ENCODE measurements at regions not wholly inside any gene's neighbourhood (a gene's known extent, or its start where the extent isn't known, plus 50 kb on each side); places are given as distances from the start of the nearest gene placed in this dataset.
"Not testable (repeated sequence)": the region's sequence is repeated elsewhere in the genome, so short reads cannot be mapped to it uniquely, and the experiment has no call there.

DNA sequence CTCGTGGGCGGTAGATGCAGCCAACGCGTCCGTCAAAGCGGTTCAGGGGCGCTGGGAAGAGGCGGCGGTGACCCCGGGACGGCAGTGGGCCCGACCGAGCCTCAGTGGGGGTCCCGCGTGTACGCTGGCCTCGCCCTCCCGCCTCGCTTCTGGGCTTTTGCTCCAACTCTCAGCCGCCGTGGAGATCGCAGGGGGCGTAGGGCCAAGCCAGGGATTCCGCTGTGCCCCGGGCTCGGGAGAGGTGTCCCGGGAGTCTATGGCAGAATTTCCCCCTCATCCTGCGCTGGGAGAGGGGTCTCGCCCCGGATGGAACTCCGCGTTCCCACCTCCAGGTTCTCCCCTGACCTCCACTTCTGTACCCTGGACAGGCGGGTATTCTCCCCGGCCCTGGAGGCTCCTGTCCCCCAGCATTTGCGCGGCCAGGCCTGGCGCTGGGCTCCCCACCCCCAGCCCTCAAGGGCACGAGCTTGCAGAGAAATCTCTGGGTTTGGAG lies 131.9 kb downstream of the MRPL36 start:
- no peak for DNase-seq (ENCODE audit: low read depth)

DNA sequence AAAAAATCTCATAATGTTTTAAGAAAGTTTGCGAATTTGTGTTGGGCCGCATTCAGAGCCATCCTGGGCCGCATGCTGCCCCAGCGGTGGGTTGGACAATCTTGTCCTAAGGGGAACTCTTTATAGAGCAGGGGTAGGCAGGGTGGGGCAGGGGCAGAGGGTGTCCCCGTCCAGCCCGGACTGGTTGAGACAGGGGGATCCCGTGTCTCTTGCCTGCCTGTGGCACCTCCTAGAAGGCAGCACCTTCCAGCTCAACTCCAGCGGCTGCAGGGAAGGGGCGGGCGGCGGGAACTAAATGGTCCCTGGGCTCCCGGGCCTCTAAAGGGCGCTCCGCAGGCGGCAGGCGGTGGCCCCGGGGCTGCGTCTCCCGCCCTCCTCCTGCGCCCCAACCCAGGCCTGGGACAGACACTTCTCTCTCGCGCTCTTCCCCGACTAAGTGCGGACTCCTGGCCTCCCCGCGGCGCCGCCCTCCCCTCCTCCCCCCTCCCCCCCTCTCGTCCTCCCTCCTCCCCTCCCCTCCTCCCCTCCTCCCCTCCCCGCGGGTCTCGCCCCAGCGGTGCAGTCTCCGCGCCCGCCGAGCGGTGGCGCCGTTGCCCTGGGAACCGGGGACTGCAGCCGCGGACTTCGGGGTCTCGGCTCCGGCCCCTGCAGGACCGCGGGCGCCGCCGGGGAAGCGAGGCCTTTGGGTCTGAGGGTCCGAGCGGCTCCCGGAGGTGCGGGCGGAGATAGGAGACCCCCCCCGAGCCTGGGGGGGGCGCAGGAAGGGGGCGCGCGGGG lies 132.6 kb downstream of the MRPL36 start:
- DNase-seq (ENCODE audit: low read depth) = no peak

DNA sequence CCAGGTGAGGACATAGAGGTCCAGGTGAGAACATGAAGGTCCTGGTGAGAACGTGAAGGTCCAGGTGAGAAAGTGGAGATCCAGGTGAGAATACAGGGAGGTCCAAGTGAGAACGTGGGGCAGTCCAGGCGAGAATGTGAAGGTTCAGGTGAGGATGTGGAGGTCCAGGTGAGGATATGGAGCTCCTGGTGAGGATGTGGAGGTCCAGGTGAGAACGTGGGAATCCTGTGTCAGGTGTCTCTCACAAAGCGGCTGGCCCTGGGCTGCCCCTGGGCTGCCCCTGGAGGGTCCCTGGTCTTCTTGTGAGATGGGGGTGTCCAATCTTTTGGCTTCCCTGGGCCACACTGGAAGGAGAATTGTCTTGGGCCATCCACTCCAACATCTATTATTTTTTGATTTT lies 133.4 kb downstream of the MRPL36 start:
- no peak for DNase-seq (ENCODE audit: low read depth)

DNA sequence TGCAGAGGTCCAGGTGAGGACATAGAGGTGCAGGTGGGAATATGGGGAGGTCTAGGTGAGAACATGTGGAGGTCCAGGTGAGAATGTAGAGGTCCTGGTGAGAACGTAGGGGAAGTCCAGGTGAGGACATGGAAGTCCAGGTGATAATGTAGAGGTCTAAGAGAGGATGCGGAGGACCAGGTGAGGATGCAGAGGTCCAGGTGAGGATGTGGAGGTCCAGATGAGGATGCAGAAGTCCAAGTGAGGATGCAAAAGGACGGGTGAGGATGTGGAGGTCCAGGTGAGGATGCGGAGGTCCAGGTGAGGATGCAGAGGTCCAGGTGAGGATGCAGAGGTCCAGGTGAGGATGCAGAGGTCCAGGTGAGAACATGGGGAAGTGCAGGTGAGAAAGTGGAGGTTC lies 133.8 kb downstream of the MRPL36 start:
- no peak for DNase-seq (ENCODE audit: low read depth)

DNA sequence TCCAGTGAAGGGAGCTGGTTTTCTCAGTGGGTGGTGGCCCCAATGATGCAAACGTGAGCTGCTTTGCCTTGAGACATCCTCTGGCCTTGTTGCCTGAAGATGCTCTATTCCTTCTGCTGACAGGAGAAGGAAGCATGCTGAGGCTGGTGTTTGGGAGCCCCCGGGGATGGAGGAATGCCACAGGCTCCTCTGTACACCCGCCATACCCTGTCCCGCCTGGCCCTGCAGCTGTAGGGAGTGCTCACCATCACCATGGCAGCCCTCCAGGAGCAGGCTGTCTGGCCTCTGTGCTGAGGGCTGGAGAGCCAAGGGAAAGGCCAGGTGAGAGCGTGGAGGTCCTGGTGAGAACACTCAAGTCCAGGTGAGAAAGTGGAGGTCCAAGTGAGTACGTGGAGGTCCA lies 134.4 kb downstream of the MRPL36 start:
- no peak for DNase-seq (ENCODE audit: low read depth)

DNA sequence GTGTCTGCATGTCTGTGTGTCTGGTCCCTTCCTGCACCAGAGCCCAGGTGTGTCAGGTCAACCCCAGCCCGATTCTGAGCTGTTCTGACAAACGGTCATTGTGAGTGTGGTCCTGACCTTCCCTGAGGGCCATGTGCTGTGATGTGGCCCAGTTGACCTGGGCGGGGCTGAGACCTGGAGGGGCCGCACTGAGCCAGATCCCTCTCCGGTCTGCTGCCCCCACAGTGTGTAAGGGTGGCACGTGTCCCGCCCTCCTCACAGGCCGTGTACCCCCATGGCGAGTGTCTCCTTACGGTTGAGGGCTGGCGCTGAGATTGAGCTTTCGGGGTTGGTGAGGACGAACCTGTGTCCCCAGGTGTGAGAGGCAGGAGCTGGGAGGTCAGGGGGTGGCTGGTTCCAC lies 136.5 kb downstream of the MRPL36 start:
- DNase-seq (ENCODE audit: low read depth) = no peak

DNA sequence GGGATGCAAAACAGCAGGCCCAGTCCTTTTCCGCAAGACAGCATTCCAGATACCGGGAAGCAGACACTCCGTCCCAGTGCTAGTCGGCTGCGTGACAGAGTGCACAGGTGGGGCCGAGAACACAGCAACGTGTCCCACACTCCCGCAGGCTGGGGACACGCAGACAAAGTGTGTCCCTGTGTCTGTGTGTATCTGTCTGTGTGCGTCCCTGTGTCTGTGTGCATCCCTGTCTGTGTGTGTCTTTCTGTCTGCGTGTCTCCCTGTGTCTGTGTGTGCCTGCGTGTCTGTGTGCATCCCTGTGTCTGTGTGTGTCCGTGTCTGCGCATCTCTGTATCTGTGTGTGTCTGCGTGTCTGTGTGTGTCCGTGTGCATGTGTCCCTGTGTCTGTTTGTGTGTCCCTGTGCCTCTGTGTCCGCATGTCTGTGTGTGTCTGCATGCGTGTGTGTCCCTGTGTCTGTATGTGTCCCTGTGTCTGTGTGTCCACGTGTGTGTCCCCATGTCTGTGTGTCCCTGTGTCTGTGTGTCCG lies 137.0 kb downstream of the MRPL36 start:
- no peak for DNase-seq (ENCODE audit: low read depth)

DNA sequence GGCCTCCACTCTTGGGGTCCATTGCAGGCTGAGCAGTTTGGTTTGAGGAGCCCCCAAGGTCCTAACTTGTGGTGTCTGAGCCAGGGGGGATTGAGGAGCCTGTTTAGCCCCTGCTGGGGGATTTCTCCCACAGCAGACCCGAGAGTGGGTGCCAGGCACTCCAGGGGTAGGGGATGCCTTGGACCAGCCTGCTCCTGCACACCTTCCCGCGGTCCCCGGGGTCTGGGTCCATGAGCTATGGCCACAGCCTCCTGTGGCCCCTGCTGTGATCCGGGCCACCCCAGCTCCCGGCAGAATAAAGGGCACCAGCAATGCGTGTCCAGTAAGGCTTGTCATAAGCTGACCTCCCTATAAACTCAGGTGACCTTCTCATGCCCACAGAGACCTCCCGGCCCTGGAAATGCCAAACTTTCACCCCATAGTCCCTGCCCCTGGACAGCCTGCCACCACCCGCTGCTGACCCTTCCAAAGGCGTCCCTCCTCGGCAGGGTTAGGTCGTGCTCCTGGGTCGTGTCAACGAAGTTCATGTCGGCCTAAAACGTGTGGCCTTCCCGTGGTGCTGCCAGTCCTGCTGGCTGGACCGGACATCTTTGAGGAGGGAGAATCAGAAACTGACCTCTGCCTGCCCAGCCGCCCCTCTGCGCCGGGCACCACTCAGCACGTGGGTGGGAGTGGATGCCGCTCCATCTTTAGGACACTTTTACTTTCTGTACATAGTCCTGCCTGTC lies 137.6 kb downstream of the MRPL36 start:
- no peak for DNase-seq (ENCODE audit: low read depth)

DNA sequence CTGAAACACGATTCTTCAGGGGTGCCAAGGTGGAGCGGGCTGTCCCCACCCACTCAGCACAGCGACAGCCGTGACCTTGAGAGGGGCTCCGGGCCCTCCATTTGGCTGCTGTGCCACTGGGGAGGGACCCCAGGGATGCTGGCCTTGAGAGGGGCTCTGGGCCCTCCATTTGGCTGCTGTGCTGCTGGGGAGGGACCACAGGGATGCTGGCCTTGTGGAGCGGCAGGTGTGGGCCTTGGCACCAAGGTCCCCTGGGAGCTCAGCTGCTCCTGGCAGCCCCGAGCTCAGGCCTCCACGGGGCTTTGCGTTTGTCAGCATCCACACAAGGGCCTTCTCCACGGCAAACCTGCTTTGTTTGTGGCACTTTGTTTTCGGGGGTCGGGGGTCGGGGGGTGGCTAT lies 137.6 kb upstream of the LPCAT1 start:
- no peak for DNase-seq (ENCODE audit: low read depth)

DNA sequence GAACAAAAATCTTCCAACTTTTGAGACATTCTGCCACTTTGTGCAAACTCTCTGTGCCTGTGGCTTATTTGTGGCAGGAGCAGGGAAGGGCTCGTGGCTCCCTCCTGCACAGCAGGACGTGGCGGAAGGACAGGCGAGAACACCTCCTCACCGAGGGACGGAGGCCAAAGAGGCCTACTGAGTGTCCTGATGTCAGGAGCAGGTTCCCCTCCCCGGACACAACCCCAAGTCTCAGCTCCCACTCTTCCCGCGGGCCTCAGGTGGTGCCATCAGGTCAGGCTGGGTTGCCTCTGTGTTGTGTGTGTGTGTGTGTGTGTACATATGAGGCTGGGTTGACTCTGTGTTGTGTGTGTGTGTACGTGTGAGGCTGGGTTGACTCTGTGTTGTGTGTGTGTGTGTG lies 136.8 kb upstream of the LPCAT1 start:
- DNase-seq (ENCODE audit: low read depth) = no peak

DNA sequence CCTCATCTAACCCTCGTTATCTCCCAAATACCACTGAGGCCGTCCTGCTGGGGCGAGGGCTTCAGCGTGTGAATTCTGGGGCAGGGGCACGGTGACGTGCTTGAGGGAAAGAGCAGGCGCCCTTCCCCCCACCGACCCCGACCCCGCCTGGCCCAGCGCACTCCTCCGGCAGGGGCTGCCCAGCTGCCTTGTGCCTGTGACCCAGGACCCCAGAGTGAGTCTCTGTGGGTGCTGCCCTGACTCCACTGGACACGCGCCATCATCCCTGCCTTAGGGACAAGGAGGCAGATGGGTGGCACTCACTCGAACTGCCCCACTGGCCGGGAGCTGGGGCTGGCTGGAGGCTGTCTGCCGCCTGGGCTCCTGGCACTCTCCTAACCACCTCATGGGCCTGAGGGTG lies 136.2 kb upstream of the LPCAT1 start:
- no peak for DNase-seq (ENCODE audit: low read depth)

DNA sequence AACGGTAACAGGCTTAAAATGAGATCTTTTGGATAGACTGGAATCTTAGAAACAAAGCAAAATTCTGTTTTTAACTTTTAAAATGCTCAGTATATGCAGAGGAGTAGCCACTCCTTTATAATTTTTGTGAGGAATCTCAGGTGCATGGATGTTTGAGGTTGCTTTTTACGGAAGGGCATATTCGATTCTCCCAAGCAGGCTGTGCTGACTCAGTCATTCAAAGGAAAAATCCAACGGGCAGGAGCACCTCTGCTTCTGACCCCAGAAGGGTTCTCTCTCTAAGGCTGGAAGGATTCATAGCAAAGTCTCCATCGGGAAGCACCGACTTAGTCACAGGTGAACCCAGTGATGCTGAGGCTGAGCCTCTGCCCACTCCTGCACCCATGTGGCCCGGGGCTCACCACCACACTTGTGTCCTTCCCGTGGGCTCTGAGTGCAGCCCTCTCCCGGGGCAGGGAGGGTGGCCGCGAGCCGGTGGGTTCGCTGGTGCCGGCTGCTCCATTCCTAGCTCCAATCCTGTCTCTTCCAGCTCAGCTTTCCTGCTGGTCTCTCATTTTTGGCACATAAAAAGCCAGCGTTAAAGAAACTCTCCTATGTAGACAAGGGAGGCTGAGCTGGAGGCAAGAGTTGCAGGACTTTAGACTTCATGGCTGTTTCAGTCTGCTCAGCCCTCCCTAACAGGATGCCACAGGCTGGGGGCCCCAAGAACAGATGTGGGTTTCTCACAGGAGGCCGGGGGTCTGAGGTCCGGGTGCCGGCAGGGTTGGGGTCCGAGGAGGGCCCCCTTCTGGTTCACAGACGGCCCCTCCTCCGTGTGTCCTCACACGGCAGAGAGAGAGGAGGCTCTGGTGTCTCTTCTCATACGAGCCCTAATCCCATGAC lies 135.6 kb upstream of the LPCAT1 start:
- DNase-seq (ENCODE audit: low read depth) = no peak

DNA sequence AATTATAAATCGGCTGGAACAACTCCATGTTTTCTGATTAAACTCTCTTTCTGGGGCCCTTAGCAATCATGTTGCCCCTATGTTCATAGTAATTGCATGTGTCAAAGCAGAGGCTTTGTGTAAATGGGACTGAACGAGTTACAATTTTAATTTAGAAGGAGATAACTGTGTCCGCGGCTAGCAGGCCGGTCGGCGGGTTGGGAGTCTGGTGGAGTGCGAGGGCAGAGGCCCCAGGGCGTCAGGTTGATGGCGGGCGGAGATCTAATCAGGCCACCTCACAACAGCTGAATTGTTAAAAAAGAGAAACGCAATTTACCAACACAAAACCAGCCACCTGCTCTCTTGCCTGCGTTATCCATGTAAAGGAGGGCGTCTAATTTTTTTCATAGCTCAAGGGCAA lies 134.9 kb upstream of the LPCAT1 start:
- no peak for DNase-seq (ENCODE audit: low read depth)

DNA sequence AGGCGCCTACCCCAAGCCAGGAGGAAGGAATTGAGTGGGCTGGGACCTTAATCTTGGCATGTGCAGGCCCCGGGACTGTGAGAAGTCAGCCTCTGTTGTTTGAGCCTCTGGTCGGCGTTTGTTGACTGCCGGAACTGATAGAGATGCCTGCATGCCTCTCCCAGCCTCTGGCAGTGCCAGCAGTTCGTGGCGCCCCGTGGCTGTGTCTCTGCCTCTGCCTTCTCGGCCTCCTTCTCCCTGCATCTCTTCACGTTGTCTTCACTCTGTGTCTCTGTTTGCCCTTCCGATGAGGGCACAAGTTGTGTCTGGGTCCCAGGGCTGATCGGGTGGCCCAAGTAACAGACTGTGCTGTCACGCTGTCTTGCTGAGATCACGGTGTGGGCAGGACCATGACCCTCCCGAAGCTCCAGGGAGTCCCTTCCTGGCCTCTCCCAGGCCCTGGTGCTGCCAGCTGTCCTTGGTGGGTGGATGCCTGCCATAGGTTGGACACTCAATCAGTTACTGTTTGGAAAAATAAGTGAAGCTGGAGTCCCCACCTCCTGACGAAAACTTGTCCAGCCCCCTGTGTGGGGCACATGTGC lies 133.5 kb upstream of the LPCAT1 start:
- DNase-seq (ENCODE audit: low read depth) = no peak

DNA sequence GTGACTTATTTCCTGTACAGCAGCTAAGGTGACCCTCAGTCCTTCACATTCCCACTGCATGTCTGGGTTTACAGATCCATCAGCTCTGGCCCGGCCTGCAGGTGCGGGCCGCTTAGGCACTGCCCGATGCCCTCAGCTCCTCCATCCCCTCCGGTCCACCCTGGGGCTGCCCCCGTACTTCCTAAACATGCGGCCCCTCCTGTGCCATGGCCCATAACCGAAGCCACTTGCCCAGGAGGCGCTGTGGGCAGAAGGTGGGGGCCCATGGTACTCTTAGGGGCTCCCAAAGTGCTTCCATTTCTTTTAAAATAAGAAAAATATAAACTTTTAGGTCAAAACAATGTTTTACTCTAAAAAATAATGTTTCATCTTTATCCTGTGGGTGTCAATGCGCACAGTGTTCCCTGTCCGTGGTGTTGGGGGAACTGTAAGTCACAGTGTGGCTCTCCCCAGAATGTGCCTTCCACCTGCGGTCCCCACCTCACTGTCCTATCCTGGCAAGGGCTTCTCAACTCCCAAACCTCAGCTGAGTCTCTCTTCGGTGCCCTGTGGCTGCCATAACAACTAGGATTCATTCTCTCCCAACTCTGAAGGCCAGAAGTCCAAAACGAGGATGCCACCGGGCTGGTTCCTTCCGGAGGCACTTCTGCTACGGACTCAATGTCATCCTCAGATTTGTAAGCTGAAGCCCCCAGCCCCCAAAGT lies 132.7 kb upstream of the LPCAT1 start:
- no peak for DNase-seq (ENCODE audit: low read depth)

DNA sequence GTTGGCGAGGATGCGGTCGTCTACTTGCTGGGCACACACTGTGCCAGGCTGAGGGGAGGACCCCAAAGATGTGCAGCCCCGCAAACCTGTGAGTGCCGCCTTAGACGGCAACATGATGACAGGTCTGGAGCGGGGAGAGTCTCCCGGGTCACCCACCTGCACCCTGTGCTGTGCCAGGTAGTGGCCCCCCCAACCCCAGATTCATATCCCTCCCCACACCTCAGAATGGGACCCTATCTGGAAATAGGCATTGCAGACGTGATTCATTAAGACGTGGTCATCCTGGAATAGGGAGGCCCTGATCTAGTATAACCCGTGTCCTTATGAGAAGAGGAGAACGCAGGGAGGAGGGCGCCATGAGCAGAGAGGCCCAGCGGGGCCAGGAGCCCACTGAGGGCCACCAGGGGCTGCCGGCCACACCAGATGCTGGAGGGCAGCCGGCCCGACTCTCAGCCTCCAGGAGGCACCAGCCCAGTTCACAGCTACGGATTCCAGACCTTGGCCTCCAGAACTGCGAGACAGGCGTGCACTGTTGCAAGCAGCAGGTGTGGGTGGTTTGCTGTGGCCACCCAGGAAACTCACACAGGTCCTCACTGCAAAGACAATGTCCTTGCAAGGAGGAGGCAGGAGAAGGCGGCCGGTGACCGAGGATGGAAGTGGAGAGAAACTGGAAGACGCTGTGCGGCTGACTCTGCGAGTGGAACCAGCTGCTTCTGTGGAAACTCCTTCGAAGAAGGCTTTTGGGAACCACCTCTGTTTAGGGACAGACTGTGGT lies 131.9 kb upstream of the LPCAT1 start:
- DNase-seq (ENCODE audit: low read depth) = no peak

DNA sequence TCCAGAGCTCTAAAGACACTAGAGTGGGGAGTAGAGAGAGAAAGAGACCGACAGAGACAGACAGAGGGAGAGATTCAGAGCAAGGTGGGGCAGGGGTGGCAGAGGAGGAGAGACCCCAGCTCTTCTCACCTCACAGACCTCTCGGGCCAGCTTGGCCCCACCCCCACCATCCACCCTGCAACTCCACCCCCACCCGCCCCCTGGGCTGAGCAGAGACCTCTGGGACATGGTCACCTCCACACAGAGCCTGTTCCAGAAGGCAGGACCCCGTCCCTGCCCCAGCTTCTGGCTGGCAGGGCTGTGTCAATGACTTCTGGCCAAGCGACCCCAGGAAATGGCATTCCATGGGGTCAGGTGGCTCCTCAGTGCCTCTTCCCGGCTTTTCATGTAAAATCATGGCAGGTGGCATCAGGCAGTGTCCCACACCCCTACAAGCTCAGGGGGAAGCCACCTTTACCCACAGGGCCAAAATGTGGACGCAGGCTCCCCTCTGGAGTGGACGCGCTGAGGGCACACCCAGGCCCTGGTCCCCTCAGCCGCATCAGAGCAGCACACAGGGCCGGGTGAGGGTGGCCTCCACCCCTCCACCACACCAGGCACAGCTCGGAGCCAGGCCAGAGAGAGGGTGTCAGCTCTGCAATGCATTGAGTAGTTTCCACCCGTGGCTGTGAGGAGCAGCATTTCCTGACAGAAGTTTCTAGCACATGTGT lies 131.2 kb upstream of the LPCAT1 start:
- no peak for DNase-seq (ENCODE audit: low read depth)

DNA sequence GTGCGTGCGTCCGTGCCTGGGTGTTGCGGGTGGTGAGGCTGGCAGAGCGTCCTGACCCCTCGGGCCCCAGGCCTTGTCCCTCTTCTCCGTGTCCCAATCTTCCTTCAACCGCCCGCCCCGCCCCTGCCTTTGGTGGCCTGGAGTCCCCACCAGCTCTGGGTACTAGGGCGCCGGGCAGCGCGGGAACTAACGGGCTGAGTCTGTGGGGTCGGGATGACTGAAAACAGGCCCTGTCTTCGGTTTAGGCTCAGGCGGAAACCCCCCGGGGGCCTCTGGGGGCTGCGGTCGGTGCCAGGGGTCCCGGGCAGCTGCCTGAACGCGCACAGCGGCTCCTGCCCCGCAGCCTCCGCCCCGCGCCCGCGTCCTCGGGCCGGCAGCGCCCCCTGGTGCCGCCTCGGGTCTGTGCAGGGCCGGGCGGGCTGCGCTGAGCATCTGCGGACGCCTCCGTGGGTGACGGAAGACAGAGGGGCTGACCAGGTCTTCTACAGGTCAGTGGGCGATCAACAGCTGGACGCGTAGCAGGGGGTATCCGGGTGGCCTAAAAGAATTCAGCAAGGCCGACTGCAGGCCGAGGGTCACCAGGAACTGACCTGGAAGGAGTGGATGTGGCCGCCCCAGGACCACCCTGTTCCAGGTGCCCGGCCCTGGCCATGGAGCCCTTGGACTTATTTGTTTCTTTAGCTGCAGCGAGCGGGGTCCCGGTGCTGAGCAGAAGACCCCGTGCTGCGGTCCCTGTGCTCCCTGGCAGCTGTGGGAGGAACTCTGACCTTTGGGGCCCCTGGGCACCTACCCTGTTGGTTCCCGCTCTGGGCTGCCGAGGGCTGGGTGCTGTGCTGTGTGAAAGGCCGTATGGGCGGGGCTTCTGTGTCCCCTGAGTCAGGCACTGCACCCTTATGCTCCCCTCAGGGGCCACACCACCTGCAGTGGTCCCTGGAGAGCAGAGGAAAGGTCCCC lies 130.2 kb upstream of the LPCAT1 start:
- not testable (repeated sequence) for DNase-seq (ENCODE audit: low read depth)
